ENCODE measurements at regions not wholly inside any gene's neighbourhood (a gene's known extent, or its start where the extent isn't known, plus 50 kb on each side); places are given as distances from the start of the nearest gene placed in this dataset.

DNA sequence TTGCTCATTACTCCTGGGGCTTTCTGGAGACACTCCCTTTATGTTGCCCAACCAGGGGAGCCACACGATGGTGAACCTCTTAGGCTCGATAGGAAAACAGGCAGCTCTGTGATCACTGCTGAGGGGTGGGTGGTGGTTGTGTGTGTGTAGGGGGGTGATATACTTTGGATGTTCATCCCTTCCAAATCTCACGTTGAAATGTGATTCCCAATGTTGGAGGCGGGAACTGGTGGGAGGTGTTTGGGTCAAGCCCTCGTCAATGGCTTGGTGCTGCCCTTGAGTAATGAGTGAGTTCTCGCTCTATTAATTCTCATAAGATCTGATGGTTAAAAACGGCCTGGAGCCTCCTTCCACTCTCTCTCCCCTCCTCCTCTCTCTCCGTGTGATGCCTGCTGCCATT is 204.0 kb upstream of the B3GAT1 start (continued):
- no peak for TF ChIP-seq ZNF407 (CRISPR knock-in tag; IDR thresholded peaks at IDR 0.05; ENCODE audit: not compliant biosample characterization)
- no peak for TF ChIP-seq ZNF740 (CRISPR knock-in tag; IDR thresholded peaks at IDR 0.05)
- no peak for TF ChIP-seq PLRG1 (conservative IDR thresholded peaks at IDR 0.05)
- no peak for TF ChIP-seq NR2F2 (IDR thresholded peaks at IDR 0.05; ENCODE audit: borderline replicate concordance, low read depth)
- TF ChIP-seq CHD4 (IDR thresholded peaks at IDR 0.05; ENCODE audit: borderline replicate concordance, low read length): no peak
- TF ChIP-seq, protein P1, sequence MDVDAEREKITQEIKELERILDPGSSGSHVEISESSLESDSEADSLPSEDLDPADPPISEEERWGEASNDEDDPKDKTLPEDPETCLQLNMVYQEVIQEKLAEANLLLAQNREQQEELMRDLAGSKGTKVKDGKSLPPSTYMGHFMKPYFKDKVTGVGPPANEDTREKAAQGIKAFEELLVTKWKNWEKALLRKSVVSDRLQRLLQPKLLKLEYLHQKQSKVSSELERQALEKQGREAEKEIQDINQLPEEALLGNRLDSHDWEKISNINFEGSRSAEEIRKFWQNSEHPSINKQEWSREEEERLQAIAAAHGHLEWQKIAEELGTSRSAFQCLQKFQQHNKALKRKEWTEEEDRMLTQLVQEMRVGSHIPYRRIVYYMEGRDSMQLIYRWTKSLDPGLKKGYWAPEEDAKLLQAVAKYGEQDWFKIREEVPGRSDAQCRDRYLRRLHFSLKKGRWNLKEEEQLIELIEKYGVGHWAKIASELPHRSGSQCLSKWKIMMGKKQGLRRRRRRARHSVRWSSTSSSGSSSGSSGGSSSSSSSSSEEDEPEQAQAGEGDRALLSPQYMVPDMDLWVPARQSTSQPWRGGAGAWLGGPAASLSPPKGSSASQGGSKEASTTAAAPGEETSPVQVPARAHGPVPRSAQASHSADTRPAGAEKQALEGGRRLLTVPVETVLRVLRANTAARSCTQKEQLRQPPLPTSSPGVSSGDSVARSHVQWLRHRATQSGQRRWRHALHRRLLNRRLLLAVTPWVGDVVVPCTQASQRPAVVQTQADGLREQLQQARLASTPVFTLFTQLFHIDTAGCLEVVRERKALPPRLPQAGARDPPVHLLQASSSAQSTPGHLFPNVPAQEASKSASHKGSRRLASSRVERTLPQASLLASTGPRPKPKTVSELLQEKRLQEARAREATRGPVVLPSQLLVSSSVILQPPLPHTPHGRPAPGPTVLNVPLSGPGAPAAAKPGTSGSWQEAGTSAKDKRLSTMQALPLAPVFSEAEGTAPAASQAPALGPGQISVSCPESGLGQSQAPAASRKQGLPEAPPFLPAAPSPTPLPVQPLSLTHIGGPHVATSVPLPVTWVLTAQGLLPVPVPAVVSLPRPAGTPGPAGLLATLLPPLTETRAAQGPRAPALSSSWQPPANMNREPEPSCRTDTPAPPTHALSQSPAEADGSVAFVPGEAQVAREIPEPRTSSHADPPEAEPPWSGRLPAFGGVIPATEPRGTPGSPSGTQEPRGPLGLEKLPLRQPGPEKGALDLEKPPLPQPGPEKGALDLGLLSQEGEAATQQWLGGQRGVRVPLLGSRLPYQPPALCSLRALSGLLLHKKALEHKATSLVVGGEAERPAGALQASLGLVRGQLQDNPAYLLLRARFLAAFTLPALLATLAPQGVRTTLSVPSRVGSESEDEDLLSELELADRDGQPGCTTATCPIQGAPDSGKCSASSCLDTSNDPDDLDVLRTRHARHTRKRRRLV (CRISPR knock-in tag; IDR thresholded peaks at IDR 0.05): no peak
